Parathyroid adenoma (tissue), 2 donors: ENCODE measurements at regions not wholly inside any gene's neighbourhood (a gene's known extent, or its start where the extent isn't known, plus 50 kb on each side); places are given as distances from the start of the nearest gene placed in this dataset.

Experiments used
- H2AFZ ChIP-seq: fragments of 300-600 bp; sonication (generic); one replicate; pipeline ENCODE4 v1.7.0; 2017; ENCODE audit warnings: antibody characterized with exemption, mild to moderate bottlenecking
- H3K27ac ChIP-seq: fragments of 300-600 bp; sonication (generic); one replicate; pipeline ENCODE4 v1.7.0; 2017
- H3K27me3 ChIP-seq: fragments of 300-600 bp; sonication (generic); one replicate; pipeline ENCODE4 v1.7.0; 2017; ENCODE audit warnings: low read length; ENCODE audit not compliant: control insufficient read depth, insufficient read depth
- H3K36me3 ChIP-seq: fragments of 300-600 bp; sonication (generic); one replicate; pipeline ENCODE4 v1.7.0; 2017; ENCODE audit warnings: low read length; ENCODE audit not compliant: control insufficient read depth, insufficient read depth
- H3K4me1 ChIP-seq: fragments of 300-600 bp; sonication (generic); one replicate; pipeline ENCODE4 v1.7.0; 2017; ENCODE audit warnings: control low read depth
- H3K4me2 ChIP-seq: fragments of 300-600 bp; sonication (generic); one replicate; pipeline ENCODE4 v1.7.0; 2017; ENCODE audit warnings: low read length
- H3K4me3 ChIP-seq: fragments of 300-600 bp; sonication (generic); one replicate; pipeline ENCODE4 v1.7.0; 2017; ENCODE audit warnings: low read depth, low read length
- H3K79me2 ChIP-seq: fragments of 300-600 bp; sonication (generic); one replicate; pipeline ENCODE4 v1.7.0; 2017; ENCODE audit warnings: control low read depth
- H3K9ac ChIP-seq: fragments of 300-600 bp; sonication (generic); one replicate; pipeline ENCODE4 v1.7.0; 2017; ENCODE audit warnings: mild to moderate bottlenecking
- H3K9me3 ChIP-seq: fragments of 300-600 bp; sonication (generic); one replicate; pipeline ENCODE4 v1.7.0; 2017; ENCODE audit warnings: low read length; ENCODE audit not compliant: control insufficient read depth
- TF ChIP-seq, protein P1 (sequence below): fragments of 300-600 bp; sonication (generic); IDR thresholded peaks from one replicate; pipeline ENCODE4 v1.7.0; 2017; ENCODE audit warnings: antibody characterized with exemption, mild to moderate bottlenecking
- donor health status: primary hyperparathyroidism.

DNA sequence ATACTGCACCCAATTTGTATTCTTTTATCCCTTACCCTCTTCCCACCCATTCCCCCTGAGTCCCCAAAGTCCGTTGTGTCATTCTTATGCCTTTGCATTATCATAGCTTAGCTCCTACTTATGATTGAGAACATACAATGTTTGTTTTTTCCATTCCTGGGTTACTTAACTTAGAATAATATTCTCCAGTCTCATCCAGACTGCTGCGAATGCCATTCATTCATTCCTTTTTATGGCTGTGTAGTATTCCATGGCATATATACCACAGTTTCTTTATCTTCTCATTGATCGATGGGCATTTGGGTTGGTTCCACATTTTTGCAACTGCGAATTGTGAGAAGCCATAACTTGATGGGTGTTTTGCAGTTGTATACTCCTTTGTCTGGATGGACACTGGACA is 62.8 kb downstream of the FHIP1A start:
- no peaks in the 10 kb centered on the region for H3K4me1 ChIP-seq
- H3K9ac ChIP-seq, result no peak overlapping the region
- H3K4me3 ChIP-seq, result no peak overlapping the region
- TF ChIP-seq, protein P1, sequence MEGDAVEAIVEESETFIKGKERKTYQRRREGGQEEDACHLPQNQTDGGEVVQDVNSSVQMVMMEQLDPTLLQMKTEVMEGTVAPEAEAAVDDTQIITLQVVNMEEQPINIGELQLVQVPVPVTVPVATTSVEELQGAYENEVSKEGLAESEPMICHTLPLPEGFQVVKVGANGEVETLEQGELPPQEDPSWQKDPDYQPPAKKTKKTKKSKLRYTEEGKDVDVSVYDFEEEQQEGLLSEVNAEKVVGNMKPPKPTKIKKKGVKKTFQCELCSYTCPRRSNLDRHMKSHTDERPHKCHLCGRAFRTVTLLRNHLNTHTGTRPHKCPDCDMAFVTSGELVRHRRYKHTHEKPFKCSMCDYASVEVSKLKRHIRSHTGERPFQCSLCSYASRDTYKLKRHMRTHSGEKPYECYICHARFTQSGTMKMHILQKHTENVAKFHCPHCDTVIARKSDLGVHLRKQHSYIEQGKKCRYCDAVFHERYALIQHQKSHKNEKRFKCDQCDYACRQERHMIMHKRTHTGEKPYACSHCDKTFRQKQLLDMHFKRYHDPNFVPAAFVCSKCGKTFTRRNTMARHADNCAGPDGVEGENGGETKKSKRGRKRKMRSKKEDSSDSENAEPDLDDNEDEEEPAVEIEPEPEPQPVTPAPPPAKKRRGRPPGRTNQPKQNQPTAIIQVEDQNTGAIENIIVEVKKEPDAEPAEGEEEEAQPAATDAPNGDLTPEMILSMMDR, result no peak
- H3K27me3 ChIP-seq, result no peaks in the 10 kb centered on the region
- no peak overlapping the region for H3K27ac ChIP-seq
- H3K36me3 ChIP-seq, result no peaks in the 10 kb centered on the region
- H2AFZ ChIP-seq, result no peak overlapping the region
- H3K9me3 ChIP-seq, result no peaks in the 10 kb centered on the region
- no peak overlapping the region for H3K4me2 ChIP-seq
- no peaks in the 10 kb centered on the region for H3K79me2 ChIP-seq

DNA sequence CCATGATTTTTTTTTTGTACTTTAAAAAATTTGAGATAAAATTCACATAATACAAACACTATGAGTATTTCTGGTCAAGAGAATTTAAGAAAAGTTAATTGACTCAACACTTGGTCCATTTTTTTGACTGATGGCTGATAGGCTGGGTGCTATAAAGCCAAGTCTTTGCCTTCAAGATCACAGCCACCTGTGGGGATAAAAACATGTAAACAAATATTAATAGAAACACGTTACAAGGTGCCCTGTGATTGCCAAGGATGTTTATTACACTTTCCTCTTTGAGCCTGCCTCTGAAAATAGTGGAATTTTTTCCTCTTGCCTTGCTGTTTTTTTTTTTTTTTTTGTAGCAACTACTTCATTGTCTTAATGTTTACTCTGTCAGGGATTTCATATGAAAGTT is 63.3 kb downstream of the FHIP1A start:
- TF ChIP-seq, protein P1, result no peak
- H3K27me3 ChIP-seq, result no peaks in the 10 kb centered on the region
- H3K9me3 ChIP-seq, result no peaks in the 10 kb centered on the region
- H3K9ac ChIP-seq, result no peak overlapping the region
- H3K27ac ChIP-seq, result no peak overlapping the region
- H3K79me2 ChIP-seq, result no peaks in the 10 kb centered on the region
- no peak overlapping the region for H3K4me2 ChIP-seq
- no peaks in the 10 kb centered on the region for H3K4me1 ChIP-seq
- no peaks in the 10 kb centered on the region for H3K36me3 ChIP-seq
- H3K4me3 ChIP-seq, result no peak overlapping the region
- no peak overlapping the region for H2AFZ ChIP-seq

DNA sequence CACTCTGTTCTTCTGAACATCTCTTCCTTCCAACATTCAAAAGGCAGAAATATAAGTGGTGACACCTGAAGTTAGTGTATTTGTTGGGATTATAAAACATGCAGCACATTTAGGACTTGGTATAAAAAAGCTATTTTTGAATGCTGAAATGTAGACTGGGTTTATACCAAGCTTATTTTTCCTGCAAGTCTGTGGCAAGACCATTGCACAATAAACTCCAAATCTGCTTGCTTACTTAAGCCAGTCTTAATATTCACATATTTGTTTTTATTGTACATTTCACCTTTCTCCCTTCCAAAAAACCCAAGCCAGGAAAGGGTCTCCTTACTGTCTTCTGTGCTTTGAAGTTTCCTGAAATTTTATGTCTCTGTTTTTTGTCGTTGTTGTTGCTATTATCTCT is 63.7 kb downstream of the FHIP1A start:
- no peak overlapping the region for H3K27ac ChIP-seq
- no peak overlapping the region for H3K4me3 ChIP-seq
- no peaks in the 10 kb centered on the region for H3K9me3 ChIP-seq
- TF ChIP-seq, protein P1, result no peak
- no peaks in the 10 kb centered on the region for H3K4me1 ChIP-seq
- no peaks in the 10 kb centered on the region for H3K79me2 ChIP-seq
- no peak overlapping the region for H2AFZ ChIP-seq
- no peak overlapping the region for H3K4me2 ChIP-seq
- no peaks in the 10 kb centered on the region for H3K27me3 ChIP-seq
- no peak overlapping the region for H3K9ac ChIP-seq
- no peaks in the 10 kb centered on the region for H3K36me3 ChIP-seq

DNA sequence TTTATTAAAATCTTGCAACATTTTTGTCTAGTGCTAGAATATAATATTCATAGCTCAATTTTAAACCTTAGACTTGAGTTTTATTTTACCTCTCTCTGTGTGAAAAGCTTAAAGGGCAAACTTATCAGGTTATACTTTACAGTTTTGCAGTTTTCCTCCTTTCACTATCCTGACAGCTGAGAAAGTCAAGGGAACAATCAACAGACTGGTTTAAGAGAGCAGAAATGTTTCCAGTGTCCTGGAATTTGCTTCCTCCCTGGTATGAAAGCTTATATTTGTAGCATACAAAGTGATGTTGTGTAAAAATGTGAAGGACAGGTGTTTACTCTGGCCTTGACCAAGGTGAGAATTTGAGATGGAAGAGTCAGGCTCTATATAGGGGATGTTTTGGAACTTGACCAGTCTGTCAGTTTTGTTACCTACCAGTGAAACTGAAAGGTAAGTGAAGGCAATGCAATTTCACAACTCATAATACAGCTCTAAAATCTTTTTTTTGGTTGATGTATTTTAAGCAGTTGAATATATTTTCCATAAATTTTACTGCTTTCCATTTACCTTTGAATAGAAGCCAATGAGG is 64.6 kb downstream of the FHIP1A start:
- Histone ChIP-seq H3K27ac (no peak overlapping the region), H3K9me3 (no peaks in the 10 kb centered on the region), H3K27me3 (no peaks in the 10 kb centered on the region), H3K4me1 (no peaks in the 10 kb centered on the region), H3K4me2 (no peak overlapping the region), H3K4me3 (no peak overlapping the region), H2AFZ (no peak overlapping the region), H3K79me2 (no peaks in the 10 kb centered on the region), H3K36me3 (no peaks in the 10 kb centered on the region), H3K9ac (no peak overlapping the region)
- TF ChIP-seq, protein P1, result no peak

DNA sequence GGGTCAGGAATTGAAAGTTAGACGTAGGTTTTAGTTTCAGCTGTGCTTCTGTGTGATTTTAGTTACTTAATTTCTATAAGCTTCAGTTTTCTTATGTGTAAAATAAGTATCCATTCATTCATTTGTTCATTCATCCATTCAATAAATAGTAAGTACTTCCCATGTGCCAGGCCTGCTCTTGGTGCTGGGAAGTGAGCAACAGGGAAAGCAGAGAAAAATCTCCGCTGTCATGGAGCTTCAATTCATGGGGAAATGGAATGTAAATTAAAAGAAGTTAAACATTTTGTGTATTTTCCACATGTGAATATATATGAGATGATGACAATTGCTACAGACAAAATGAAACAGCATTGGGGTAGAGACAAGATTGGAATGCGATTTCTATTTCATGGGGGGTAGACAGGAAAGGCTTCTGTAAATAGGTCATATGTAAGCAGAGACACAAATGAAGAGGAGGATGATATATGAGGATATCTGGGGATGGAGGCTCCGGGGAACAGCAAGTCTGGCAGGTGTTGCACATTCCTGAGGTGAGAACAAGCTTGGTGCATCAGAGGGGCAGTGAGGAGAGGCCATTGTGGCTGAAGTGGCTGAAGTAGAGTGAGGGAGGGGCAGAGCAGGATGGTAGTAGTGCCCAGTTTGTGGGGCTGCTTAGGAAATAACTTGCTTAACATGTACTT is 66.2 kb downstream of the FHIP1A start:
- no peaks in the 10 kb centered on the region for H3K36me3 ChIP-seq
- TF ChIP-seq, protein P1, result no peak
- H3K79me2 ChIP-seq, result no peaks in the 10 kb centered on the region
- H3K4me2 ChIP-seq, result no peak overlapping the region
- H3K27me3 ChIP-seq, result no peaks in the 10 kb centered on the region
- no peak overlapping the region for H3K9ac ChIP-seq
- H3K27ac ChIP-seq, result no peak overlapping the region
- no peak overlapping the region for H3K4me3 ChIP-seq
- H3K9me3 ChIP-seq, result no peaks in the 10 kb centered on the region
- no peak overlapping the region for H2AFZ ChIP-seq
- H3K4me1 ChIP-seq, result no peaks in the 10 kb centered on the region
